Endothelial cell of umbilical vein (primary cell): ENCODE measurements at regions not wholly inside any gene's neighbourhood (a gene's known extent, or its start where the extent isn't known, plus 50 kb on each side); places are given as distances from the start of the nearest gene placed in this dataset.

ENCODE experiments used
- BruUV-seq: library from RNA; stranded (reverse); fragments of 400-500 nt; replicated peaks from 2 replicates; lab custom pipeline; 2021; lab: Mats Ljungman, UMichigan
- CTCF ChIA-PET: fragments of 300-600, 350-600 bp; sonication (Branson Sonifier 250); formaldehyde crosslinking; loops from one replicate; lab custom pipeline; 2021; ENCODE audit warnings: antibody characterized with exemption, inconsistent platforms; lab: Charles Lee
- POLR2A ChIA-PET: fragments of 300-600, 350-600 bp; sonication (Branson Sonifier 250); formaldehyde crosslinking; loops from one replicate; lab custom pipeline; 2021; ENCODE audit warnings: antibody characterized with exemption, inconsistent platforms; lab: Charles Lee
- DNase-seq: peaks from one replicate; pipeline ENCODE4 v3.0.0-alpha.2; 2011; ENCODE audit warnings: low read depth, low spot score
- FAIRE-seq: peaks from 2 replicates; lab custom pipeline; 2011; peaks lifted over from hg19 to GRCh38; lab: Jason Lieb, UNC
- H2AFZ ChIP-seq: 2 replicates; pipeline ENCODE4 v1.6.0; 2012; ENCODE audit warnings: low read depth, low read length, control low read depth, inconsistent platforms
- H3K27ac ChIP-seq: 2 replicates; pipeline ENCODE4 v1.5.1; 2011; ENCODE audit warnings: low read depth, mild to moderate bottlenecking, control low read depth, low read length, moderate library complexity; ENCODE audit not compliant: insufficient read depth
- H3K27me3 ChIP-seq, 2 experiments: 2 replicates each; pipeline versions ENCODE4 v1.6.0 to v1.6.1; 2011; ENCODE audit warnings: low read length in 2 of 2, mixed read lengths in 1 of 2; ENCODE audit not compliant: control insufficient read depth in 2 of 2, insufficient read depth in 2 of 2
- H3K36me3 ChIP-seq, 2 experiments: 2 replicates in 1 of 2; 3 replicates in 1 of 2; pipeline ENCODE4 v1.5.1; 2011; ENCODE audit warnings: low read length in 2 of 2, mild to moderate bottlenecking in 1 of 2, moderate library complexity in 1 of 2; ENCODE audit not compliant: control insufficient read depth in 2 of 2, insufficient read depth in 2 of 2; ENCODE audit errors: extremely low read depth in 1 of 2
- H3K4me1 ChIP-seq: 3 replicates; pipeline ENCODE4 v1.5.1; 2011; ENCODE audit warnings: mild to moderate bottlenecking, low read length; ENCODE audit not compliant: control insufficient read depth, insufficient read depth; ENCODE audit errors: extremely low read depth
- H3K4me2 ChIP-seq: 2 replicates; pipeline ENCODE4 v1.6.1; 2011; ENCODE audit warnings: low read length, control low read depth, mixed read lengths; ENCODE audit not compliant: insufficient read depth
- H3K4me3 ChIP-seq, 3 experiments: fragments of 200-600 bp in 1 of 3; sonication (generic), shearing (Covaris generic) in 1 of 3; replicated peaks in 1 of 3; 2 replicates each; pipeline ENCODE4 v1.5.1; 2011 to 2016; ENCODE audit warnings: control low read depth in 3 of 3, low read length in 3 of 3, mild to moderate bottlenecking in 2 of 3, inconsistent platforms in 1 of 3, low read depth in 1 of 3, moderate library complexity in 1 of 3; ENCODE audit not compliant: insufficient read depth in 1 of 3
- H3K79me2 ChIP-seq: 2 replicates; pipeline ENCODE4 v1.6.0; 2012; ENCODE audit warnings: low read length, inconsistent platforms; ENCODE audit not compliant: control insufficient read depth, insufficient read depth
- H3K9ac ChIP-seq: replicated peaks from 2 replicates; pipeline ENCODE3; 2011; ENCODE audit warnings: low read length, control low read depth; ENCODE audit not compliant: insufficient read depth; ENCODE audit errors: extremely low read depth
- H3K9me1 ChIP-seq: replicated peaks from 3 replicates; pipeline ENCODE4 v1.6.0; 2011; ENCODE audit warnings: mild to moderate bottlenecking, low read length; ENCODE audit not compliant: control insufficient read depth, insufficient read depth; ENCODE audit errors: extremely low read depth
- H3K9me3 ChIP-seq: replicated peaks from 2 replicates; pipeline ENCODE4 v1.5.1; 2012; ENCODE audit warnings: low read length, inconsistent platforms; ENCODE audit not compliant: control insufficient read depth, insufficient read depth
- H4K20me1 ChIP-seq: replicated peaks from 2 replicates; pipeline ENCODE3; 2011; ENCODE audit warnings: mild to moderate bottlenecking, low read length; ENCODE audit not compliant: control insufficient read depth, insufficient read depth; ENCODE audit errors: extremely low read depth
- CTCF ChIP-seq, 2 donors: IDR thresholded peaks; 1 replicate in 1 of 2; 2 replicates in 1 of 2; pipeline ENCODE4 v1.5.1; 2011; ENCODE audit warnings: low read length in 2 of 2, mild to moderate bottlenecking in 2 of 2, moderate library complexity in 2 of 2, control low read depth in 1 of 2, inconsistent platforms in 1 of 2, low read depth in 1 of 2; ENCODE audit not compliant: insufficient read depth in 1 of 2; ENCODE audit errors: extremely low read depth in 1 of 2
- EZH2 ChIP-seq: IDR thresholded peaks from 2 replicates; pipeline ENCODE4 v1.6.1; 2012; ENCODE audit warnings: borderline replicate concordance, low read depth, mild to moderate bottlenecking, moderate library complexity, low read length, inconsistent platforms; ENCODE audit not compliant: severe bottlenecking
- FOS ChIP-seq: IDR thresholded peaks from 2 replicates; pipeline ENCODE4 v1.6.1; 2011; ENCODE audit warnings: mild to moderate bottlenecking, low read length, moderate library complexity, borderline replicate concordance; ENCODE audit not compliant: insufficient read depth
- GATA2 ChIP-seq: IDR thresholded peaks from 2 replicates; pipeline ENCODE4 v1.7.0; 2011; ENCODE audit warnings: low read depth, mild to moderate bottlenecking, moderate library complexity, mixed read lengths, low read length; ENCODE audit not compliant: insufficient read length, insufficient read depth
- JUN ChIP-seq: IDR thresholded peaks from 2 replicates; pipeline ENCODE4 v1.6.1; 2011; ENCODE audit warnings: borderline replicate concordance, low read depth; ENCODE audit not compliant: insufficient read length, insufficient read depth
- MAX ChIP-seq: IDR thresholded peaks from 2 replicates; pipeline ENCODE4 v1.6.1; 2011; ENCODE audit not compliant: insufficient read depth, insufficient read length
- MYC ChIP-seq: IDR thresholded peaks from one replicate; pipeline ENCODE4 v1.6.1; 2011; ENCODE audit warnings: mild to moderate bottlenecking, low read depth, low read length
- POLR2A ChIP-seq: IDR thresholded peaks from 2 replicates; pipeline ENCODE4 v1.6.1; 2012; ENCODE audit warnings: low read depth, mild to moderate bottlenecking, control low read depth, low read length
- POLR2AphosphoS5 ChIP-seq: IDR thresholded peaks from 2 replicates; pipeline ENCODE4 v1.6.1; 2012; ENCODE audit warnings: low read depth, mild to moderate bottlenecking, control low read depth, low read length, moderate library complexity; ENCODE audit not compliant: insufficient read depth
- dilution Hi-C: fragments of 300-500 bp; cut with MboI; formaldehyde crosslinking; loops from one replicate; pipeline ENCODE4 v1.15.0; 2019; ENCODE audit warnings: low sequenced_read_pairs; ENCODE audit not compliant: extremely low pct_ligation_motif_present
- intact Hi-C: fragments of 100-400 bp; cut with micrococcal nuclease; formaldehyde crosslinking; loops from one replicate; pipeline ENCODE4 v1.10.0; 2022

GRCh38 chr1:118751166-118751565, 237.0 kb downstream of the TBX15 start:
- dilution Hi-C loops (no loop called here), intact Hi-C loops (no loop called here)
- Histone ChIP-seq H3K9ac (no peak overlapping the region), H3K4me3 (no peak overlapping the region), H3K4me2 (no peak overlapping the region), H3K9me1 (no peaks in the 10 kb centered on the region), H3K4me1 (no peaks in the 10 kb centered on the region), H3K27me3 (no peaks in the 10 kb centered on the region), H3K36me3 (no peaks in the 10 kb centered on the region), H3K27ac (no peak overlapping the region), H3K9me3 (no peaks in the 10 kb centered on the region), H2AFZ (no peak overlapping the region), H4K20me1 (no peaks in the 10 kb centered on the region), H3K79me2 (no peaks in the 10 kb centered on the region)
- FAIRE-seq (no peak), DNase-seq (no peak)
- POLR2A ChIA-PET = no interaction called here
- CTCF ChIA-PET = no interaction called here
- TF ChIP-seq GATA2 = no peak
- TF ChIP-seq CTCF (IDR thresholded peaks at IDR 0.05; ENCODE audit: extremely low read depth in 1 of 2, insufficient read depth in 1 of 2, low read depth in 1 of 2, low read length in 2 of 2) = no peak
- TF ChIP-seq JUN = no peak
- TF ChIP-seq EZH2 = no peak
- no peak for TF ChIP-seq FOS
- TF ChIP-seq POLR2A = no peak
- no TSS peak for BruUV-seq

GRCh38 chr1:118744420-118744819, 243.7 kb downstream of the TBX15 start:
- POLR2A ChIA-PET = no interaction called here
- no TSS peak for BruUV-seq
- FAIRE-seq (no peak), DNase-seq (no peak)
- peaks cover 2% of the 10 kb centered on the region for H3K9me3 ChIP-seq
- H4K20me1 ChIP-seq = no peaks in the 10 kb centered on the region
- H2AFZ ChIP-seq = no peak overlapping the region
- H3K36me3 ChIP-seq = no peaks in the 10 kb centered on the region
- no peak overlapping the region for H3K27ac ChIP-seq
- no peak overlapping the region for H3K4me2 ChIP-seq
- no peaks in the 10 kb centered on the region for H3K79me2 ChIP-seq
- CTCF ChIA-PET = no interaction called here
- no peaks in the 10 kb centered on the region for H3K4me1 ChIP-seq
- H3K4me3 ChIP-seq = no peak overlapping the region
- TF ChIP-seq GATA2 = no peak
- no peak for TF ChIP-seq FOS
- TF ChIP-seq POLR2AphosphoS5 = no peak
- no peak for TF ChIP-seq EZH2
- TF ChIP-seq JUN = no peak
- no peak for TF ChIP-seq POLR2A
- no peak for TF ChIP-seq MYC
- no peak for TF ChIP-seq CTCF (IDR thresholded peaks at IDR 0.05; ENCODE audit: extremely low read depth in 1 of 2, insufficient read depth in 1 of 2, low read depth in 1 of 2, low read length in 2 of 2)
- no peak for TF ChIP-seq MAX
- no peak overlapping the region for H3K9ac ChIP-seq
- intact Hi-C loops (no loop called here), dilution Hi-C loops (no loop called here)
- H3K27me3 ChIP-seq = no peaks in the 10 kb centered on the region
- H3K9me1 ChIP-seq = no peaks in the 10 kb centered on the region
